NCI-H446 treated with DMSO at 0.1 percent for 48 hours (cell line): ENCODE measurements at regions not wholly inside any gene's neighbourhood (a gene's known extent, or its start where the extent isn't known, plus 50 kb on each side); places are given as distances from the start of the nearest gene placed in this dataset.
A peak's percentile ranks its signal among the peaks of the same experiment; 100 is the strongest.

Experiments
- DNase-seq: peaks from one replicate; lab custom pipeline; 2025; lab: John Stamatoyannopoulos, UW

DNA sequence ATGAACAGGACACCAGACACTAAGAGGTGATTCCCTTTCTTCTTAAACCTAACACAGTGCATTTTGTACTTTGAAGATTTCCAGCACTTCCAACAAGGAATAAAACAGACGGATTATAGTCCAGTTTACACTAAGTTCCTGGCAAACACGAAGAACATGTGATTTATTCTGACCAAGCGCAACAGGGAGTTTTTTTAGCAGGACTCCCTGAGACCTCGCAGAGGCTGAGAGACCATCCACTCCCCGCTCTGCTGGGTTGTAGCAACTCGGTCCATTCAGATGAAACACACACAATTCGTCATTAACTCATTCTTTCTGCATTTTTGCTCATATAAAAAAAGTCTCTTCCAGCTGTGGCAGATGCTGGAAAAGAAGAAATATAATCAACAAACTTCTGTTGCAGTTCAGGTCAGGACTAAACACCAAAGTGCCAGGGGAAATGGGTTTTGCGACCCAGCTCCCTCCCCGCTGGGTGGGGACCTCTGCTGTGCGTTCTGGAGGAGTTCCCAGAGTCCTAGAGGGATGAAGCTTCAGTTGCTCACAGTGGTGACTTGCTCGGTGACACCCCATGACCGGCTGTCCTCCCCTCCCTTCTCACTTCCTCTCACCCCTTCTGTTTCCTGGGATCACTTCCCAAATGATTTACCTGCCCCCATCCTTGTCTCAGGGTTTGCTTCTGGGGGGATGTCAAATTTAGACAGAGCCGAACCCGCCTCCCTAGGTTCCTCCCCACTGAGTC, 52.5 kb downstream of the KCNF1 start:
- DNase-seq = no peak

- DNase-seq = no peak
These were observed 53.6 kb downstream of the KCNF1 start for GRCh38 chr2:10965241-10965843.

DNA sequence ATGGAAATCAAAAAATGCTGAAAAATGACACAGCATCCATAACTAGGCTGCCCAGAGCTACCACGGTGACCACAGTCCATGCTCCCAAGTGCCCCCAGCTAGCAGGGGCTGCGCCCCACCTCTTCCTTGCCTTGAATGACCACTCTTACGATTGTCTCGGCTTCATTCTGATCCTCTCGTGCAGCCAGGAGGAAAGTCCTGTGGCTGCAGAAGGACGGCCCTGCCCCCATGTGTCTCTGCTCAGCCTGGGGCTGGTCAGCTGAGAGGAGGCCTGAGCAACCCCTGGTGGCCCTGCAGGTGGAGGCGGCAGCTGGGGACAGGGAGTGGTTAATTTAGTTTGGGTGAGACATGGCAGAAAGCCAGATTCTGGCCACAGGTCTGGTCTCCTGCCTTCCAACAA, 54.3 kb downstream of the KCNF1 start:
- DNase-seq = no peak

DNA sequence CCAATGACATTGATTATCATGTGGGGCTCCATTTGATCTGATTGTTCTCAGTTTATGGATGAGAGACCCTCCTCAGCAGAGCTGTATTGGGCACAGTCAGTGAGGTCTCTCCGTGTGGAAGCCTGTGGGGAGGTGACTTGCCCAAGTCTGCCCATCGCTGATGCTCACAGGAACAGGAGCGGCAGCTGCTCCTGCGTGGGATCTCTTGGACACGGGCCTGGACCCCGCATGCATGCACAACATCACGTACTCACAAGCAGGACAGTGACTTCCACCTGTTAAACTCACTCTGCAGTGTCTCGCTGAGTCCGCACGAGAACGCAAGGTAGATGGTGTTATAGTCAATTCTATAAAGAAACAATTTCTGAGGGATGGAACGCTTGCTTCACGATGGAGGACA, 55.0 kb downstream of the KCNF1 start:
- no peak for DNase-seq

DNA sequence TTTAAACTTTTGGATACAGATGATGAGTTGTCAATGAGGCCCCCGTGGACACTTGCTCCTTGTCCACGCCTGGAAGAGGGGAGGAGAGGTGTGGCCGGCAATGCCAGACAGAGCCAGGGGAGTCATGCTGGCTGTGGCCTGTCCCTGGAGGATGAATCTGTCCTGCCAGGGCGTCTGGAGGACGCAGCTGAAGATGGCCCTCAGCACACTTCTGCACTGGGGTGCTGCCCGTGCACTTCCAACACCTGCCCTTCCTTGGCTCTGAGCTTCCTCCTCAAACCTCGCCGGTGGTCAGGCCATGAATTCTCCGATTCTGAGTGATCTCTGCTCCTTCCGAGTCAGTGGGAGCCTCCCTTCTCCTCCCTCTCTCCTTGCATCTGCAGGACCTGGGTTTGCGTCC, 56.4 kb downstream of the KCNF1 start:
- no peak for DNase-seq

DNA sequence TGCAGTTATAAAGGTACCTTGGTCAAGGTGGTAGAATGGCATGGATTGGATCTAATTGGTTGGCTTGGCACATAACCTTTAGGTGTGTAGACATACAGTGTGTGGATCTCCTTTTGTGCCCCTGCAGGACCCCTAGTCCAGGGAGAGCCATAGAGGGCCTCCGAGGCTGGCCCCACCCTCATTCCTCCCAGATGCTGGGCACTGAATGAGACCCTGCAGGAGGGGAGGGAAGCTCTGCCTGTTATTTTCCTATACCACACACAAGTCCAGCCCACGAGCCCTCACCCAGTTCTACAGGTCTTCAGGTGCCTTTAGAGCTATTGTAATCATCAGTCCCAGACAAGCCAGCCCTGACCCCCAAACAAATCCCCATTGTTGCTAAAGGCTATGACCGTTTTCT, 58.9 kb downstream of the KCNF1 start:
- DNase-seq = no peak

DNA sequence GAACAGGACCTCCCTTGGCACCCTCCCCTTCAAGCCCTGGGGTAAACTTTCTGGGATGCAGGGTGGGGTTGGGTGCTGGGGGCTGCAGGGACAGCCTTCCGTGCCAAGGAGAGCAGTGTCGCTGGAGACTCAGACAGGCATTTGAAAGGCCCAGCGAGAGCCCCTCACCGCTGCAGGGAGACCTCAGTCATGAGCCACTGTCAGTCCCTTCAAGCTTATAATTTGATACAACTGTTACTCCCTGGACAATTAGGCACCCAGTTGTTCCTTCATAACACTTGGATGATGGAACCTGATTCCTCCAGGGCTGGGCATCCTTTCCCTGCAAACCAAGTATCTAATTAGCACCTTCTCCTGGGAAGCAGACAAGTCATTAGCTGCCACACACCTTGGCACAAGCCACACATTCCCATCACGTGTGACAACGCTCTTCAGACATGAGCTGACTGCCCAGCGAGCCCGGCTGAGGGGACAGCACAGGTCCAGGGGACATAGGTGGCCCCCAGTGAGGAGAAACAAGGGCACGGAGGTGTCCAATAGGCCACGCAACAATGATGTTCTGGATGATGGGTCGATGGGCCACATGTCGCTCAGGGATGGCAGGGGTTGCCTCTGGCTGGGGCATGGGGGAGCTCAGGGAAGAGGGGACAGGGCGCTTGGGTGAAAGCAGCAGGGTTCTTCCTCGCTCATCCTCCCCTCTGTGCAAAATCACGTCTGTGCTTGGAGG, 59.6 kb downstream of the KCNF1 start:
- no peak for DNase-seq

DNA sequence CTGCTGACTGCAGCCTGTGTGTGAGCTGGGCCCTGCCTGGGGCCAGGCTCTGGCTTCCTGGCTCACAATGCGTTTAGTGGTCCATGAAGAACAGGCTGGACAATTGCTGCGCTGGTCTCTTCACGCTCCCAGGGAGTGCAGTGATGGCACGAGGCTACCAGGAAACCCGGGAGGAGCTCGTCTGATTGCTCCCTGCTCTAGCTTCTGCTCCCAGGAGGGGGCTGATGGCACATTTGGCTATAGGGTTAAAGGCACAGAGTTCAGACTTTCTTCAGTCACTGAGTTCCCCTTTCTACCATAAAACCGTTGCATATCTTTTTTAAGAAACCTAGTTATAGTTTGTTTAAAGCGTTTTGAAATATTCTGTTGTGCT, 60.1 kb downstream of the KCNF1 start:
- no peak for DNase-seq

- DNase-seq = no peak
These were observed 61.1 kb downstream of the KCNF1 start for GRCh38 chr2:10972683-10973433.

DNA sequence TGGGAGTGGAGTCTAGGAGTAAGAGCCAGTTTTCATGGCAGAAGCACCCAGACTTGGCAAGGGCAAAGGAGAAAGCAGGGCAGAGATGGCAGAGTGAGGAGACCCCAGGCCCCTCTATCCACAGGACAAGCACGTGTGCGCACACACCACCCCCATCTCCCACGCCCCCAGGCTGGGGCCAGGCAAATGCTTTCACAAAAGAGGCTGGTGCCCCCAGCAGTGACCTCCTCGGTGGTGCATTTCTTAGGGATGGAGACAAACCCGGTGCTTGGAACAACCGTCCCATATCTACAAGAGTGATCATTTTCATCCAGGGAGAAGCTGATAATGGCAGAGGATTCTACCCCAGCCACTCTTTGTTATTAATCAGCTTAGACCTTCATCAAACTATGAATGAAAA, 62.0 kb downstream of the KCNF1 start:
- no peak for DNase-seq

- DNase-seq = no peak
These were observed 65.3 kb downstream of the KCNF1 start for GRCh38 chr2:10977003-10977402.

DNA sequence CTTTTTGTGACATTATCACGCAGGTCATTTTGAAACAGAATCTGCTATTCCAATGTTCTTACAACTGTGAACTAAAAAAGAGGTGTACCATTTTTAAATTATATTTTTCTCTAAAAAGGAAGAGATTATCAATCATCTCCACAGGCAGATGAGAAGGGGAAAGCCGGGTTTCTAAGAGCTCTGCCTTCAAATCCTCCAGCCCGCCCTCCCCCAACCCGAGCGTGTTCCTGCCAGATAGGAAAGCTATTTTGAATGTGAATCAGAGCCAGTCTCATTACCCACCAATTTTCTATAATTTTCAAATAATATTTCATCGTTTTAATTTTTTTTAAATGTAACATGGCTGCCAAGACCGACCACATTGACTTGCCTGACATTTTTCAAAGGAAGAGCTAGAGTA, 65.9 kb downstream of the KCNF1 start:
- DNase-seq = no peak

- DNase-seq = no peak
These were observed 66.4 kb downstream of the KCNF1 start for GRCh38 chr2:10978090-10978670.

GRCh38 chr2:10980071-10980470, 68.3 kb downstream of the KCNF1 start:
- no peak for DNase-seq

DNA sequence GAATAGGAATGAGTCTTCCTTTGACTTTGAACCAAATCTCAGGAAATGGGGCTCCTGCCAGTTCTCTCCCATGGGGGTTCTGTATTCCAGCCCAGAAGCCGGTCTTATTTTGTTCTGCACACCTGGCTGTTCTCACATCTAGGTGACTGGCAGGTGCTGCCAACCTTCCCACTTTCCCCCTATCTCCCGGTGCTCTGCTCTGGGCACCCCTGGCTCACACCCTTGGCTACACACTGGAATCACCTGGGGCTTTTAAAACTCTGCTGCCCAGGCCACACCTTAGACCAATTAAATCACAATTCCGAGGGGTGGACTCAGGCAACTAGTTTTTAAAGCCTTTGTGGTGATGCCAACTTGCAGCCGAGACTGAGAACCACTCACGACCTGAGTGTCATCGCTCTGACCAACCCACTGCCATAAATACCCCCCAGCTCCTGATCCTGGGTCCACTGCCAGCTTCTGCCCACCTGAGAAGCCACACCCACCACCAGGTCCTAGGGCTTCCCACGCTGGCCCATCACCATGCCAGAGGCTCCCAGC, 69.2 kb downstream of the KCNF1 start:
- no peak for DNase-seq

DNA sequence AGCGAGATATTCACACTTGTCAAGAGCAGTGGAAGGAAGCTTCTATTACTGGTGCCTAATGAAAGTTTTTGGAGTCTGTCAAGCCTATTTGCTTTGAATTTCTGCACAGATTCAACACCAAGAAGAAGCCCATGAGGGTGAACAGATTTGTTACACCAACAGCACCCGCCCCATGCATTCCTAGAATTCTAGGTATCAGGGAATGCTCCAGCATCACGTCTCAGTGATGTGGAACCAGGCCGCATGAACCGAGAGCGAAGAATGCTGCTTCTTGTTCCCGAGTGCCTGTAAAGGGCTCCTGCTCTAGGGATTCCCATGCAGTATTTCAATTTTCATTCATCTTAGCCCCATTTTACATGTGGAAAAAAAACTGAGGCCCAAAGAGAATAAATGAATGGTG, 69.7 kb downstream of the KCNF1 start:
- DNase-seq = no peak

DNA sequence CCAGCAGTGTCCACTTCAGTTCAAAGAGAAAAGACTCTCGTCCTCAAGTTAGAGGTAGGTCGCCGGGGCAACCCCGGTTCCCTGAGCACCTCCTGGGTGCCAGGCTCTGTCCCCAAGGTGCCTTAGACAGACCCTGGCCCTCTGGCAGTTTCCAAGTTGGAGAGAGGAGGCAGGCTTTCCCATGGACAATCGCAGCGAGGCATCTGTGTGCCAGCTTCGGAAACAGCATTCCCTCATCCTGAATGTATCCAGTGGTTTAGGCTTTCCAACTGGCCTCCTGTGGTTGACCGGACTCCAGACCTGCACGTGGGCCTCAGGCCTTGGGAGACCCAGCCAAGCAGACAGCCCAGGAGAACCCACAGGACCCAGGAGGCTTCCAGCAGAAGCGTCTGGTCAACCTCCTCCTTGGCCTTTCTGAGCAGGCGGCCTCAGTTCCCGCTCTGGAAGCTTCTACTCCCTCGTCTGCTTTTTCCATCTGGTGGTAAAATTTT, 70.3 kb downstream of the KCNF1 start:
- DNase-seq = no peak

GRCh38 chr2:10982931-10983701, 71.4 kb downstream of the KCNF1 start:
- DNase-seq = peak; percentile 51

DNA sequence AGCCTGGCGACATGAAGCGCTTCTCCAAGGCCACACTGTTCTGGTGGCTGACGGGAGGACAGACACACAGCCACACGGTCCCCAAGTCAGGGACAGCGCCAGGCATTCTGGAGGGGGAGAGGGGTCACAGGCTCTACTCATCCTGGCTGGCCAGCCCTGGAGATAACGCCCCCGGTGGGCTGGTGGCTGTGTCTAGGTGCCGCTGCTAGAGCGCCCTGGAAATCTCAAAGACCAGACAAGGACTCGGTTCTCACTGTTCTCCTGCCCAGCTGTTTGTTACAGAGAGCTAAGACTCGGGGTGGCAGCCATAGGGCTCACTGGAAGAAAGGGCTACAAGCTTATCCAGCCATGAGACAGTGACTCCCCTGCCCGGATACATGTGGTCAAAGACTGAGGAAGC, 72.0 kb downstream of the KCNF1 start:
- DNase-seq = no peak

GRCh38 chr2:10984418-10985135, 72.8 kb downstream of the KCNF1 start:
- no peak for DNase-seq
